MM.1S (cell line): ENCODE measurements at regions not wholly inside any gene's neighbourhood (a gene's known extent, or its start where the extent isn't known, plus 50 kb on each side); places are given as distances from the start of the nearest gene placed in this dataset.

ENCODE experiments used
- EZH2 ChIP-seq: fragments of 300-600 bp; sonication (generic); optimal IDR thresholded peaks from 2 replicates; pipeline ENCODE3; 2017; ENCODE audit warnings: low read depth, mild to moderate bottlenecking, antibody characterized with exemption, low read length, mixed read lengths
- TF ChIP-seq, protein P1 (sequence below): fragments of 300-600 bp; sonication (generic); IDR thresholded peaks from 2 replicates; pipeline ENCODE4 v1.5.1; 2016; ENCODE audit warnings: antibody characterized with exemption, low read length, mixed read lengths

DNA sequence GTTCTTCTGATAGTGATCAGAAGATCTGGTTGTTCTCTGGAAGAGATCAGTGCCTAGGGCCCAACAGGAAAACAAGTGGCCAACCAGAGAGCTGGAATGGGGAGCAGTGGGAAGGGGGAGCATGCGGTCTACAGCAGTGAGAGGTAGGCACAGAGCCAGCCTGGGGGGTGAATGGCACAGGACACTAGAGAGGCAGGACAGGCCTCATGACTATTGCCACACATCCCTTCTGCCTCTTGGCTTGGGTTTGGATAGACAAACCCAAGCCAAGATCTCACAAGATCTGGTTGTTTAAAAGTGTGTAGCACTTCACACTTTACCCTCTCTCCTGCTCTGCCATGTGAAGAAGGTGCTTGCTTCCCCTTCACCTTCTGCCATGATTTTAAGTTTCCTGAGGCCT lies 224.4 kb downstream of the ARHGAP12 start:
- TF ChIP-seq, protein P1, sequence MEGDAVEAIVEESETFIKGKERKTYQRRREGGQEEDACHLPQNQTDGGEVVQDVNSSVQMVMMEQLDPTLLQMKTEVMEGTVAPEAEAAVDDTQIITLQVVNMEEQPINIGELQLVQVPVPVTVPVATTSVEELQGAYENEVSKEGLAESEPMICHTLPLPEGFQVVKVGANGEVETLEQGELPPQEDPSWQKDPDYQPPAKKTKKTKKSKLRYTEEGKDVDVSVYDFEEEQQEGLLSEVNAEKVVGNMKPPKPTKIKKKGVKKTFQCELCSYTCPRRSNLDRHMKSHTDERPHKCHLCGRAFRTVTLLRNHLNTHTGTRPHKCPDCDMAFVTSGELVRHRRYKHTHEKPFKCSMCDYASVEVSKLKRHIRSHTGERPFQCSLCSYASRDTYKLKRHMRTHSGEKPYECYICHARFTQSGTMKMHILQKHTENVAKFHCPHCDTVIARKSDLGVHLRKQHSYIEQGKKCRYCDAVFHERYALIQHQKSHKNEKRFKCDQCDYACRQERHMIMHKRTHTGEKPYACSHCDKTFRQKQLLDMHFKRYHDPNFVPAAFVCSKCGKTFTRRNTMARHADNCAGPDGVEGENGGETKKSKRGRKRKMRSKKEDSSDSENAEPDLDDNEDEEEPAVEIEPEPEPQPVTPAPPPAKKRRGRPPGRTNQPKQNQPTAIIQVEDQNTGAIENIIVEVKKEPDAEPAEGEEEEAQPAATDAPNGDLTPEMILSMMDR: no peak
- no peak for TF ChIP-seq EZH2
